CD4-positive, alpha-beta T cell treated with Interleukin-15 for 4 hours (primary cell): ENCODE measurements at regions not wholly inside any gene's neighbourhood (a gene's known extent, or its start where the extent isn't known, plus 50 kb on each side); places are given as distances from the start of the nearest gene placed in this dataset.
A peak's percentile ranks its signal among the peaks of the same experiment; 100 is the strongest.

Experiments
- DNase-seq: peaks from one replicate; pipeline ENCODE4 v3.0.0-alpha.2; 2020; ENCODE audit warnings: low spot score

DNA sequence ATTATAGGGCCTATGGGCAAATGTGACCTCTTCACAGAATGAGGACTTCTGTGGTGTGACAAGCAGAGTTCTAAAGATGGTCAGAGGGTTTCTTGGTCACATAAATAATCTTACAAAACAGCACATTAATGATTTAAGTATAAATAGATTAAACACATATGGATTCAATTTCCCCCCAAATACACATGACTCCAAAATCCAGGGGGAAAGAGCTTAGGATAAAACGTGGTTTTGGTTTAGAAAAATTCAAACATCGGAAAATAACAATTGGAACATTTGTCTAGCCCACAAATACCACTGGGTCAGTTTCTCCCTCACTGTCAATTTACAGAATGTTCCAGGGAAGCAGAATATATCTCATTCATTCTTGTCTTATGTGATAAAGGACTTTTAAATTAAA, 283.1 kb downstream of the COG6 start:
- no peak for DNase-seq

DNA sequence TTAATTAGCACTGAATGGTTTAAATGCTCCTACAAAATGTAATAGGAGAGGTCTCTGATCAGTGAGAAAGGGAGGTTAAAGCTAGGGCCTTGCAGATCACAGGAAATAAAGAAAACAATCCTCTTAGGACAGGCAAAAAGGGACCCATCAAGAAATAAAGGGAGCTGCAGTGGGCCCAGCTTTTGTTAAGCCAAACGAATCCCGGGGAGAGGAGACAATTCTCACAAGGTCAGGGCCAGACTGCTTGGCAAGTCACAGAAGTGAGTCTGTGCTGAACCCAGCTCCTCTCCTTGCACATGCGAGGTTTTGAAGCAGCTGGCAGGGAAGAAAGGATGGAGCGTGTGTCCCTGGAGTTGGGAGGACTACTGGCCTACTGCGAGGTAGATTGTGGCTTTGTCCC, 285.8 kb downstream of the COG6 start:
- no peak for DNase-seq

DNA sequence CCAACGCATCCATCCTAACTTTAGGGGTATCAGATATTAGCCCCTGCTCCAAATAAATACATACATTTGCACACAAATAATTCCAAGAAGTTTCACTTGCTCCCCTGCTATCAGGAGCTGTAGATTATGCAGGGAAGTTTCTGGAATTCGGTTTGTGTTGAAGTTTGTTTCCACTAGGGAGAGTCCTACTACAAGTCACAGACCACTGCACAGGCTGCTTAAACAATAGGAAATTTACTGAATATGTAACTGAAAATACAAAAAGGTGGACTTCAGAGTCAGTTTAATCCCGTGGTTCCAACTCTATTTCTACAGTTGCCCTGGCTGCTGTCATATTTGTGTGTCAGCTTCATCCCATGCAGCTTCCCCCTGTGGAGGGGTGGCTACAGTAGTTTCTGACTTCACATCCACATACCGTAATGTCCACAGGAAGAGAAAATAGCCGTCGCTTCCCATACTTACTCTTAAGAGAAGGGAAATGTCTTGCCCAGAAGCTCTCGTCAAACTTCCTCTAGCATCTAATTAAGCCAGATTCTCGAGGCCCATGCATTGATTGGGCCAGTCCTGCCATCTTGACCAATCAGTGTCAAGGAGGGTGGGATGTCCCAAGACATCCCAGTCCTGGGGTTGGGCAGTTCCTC, 286.6 kb downstream of the COG6 start:
- DNase-seq = no peak

DNA sequence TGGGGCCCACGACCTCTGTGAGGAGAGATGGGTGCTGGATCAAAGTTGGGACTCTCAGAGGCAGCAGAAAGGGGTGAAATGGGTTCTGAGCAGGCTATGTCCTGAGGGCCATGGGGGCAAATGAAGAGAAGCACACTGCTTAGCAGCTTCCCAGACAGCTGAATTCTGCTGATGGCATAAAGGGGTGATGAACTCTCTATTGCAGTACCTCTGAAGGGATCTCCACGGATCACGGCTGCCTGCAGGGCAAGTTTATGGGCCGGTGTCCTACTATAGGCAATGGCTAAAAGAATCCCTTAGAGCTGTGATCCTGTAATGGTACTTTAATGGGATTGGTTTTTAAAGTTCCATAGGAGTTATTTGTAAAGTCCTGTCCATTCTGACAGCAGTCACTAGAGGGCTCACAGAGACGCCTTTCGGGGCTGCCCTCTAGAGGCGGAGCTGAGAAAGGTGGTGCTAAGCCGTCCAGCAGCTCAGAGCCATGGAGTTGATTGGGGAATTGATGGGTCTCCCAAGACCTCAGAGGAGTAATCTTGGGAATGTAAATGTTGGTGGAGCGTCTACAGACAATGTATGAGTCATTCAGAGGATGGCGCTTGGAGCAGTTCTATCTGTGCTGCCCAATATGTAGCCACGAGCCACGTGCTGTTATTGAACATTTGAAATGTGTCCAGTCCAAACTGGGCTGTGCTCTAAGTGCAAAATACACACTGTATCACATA, 287.3 kb downstream of the COG6 start:
- peak; percentile 72 for DNase-seq

DNA sequence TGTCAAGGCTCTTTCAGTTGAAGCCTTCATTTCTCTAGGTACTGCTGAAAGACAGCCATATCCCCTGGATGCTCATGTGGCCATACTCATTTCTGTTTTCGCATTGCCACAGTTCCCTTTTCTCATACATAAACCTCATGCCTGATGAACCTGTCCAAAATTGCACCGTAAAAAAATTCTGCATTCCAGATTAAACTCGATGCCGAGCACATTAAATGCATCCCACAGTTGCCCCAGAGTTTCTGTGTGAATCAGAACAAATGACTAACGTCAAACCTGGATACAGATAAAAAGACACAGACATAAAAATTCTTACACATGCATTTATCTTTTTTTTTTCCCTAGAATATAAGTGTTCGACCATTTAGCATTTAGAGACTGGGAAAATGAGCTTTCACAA, 288.2 kb downstream of the COG6 start:
- no peak for DNase-seq

DNA sequence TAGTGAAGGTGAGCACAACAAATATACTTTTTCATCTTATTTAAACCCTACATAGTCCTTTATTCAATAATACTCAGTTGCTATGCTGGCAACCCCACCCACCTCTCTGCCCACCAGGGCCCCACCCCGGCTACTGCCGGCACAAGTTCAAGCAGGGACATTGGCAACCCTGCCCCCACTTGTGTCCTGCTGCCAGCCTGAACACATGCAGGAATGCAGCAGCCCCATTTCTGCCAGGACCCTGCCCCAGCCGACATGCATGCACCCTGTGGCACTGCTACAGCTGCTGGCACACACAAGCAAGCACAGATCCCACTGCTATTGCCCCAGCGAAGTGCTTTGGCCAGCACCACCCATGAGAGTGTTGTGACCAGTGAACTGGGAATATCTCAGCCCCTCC, 289.8 kb downstream of the COG6 start:
- DNase-seq = no peak

DNA sequence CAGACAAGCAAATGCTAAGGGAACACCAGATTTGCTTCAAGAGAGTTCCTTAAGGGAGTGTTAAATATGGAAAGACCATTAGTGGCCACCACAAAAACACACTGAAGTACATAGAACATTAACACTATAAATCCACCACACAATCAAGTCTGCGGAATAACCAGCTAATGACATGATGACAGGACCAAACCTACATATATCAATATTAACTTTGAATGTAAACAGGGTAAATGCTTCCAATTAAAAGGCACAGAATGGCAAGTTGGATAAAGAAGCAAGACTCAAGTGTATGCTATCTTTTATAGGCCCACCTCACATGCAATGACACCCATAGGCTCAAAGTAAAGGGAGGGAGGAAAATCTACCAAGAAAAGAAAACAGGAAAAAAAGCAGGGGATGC, 291.3 kb downstream of the COG6 start:
- DNase-seq = no peak

DNA sequence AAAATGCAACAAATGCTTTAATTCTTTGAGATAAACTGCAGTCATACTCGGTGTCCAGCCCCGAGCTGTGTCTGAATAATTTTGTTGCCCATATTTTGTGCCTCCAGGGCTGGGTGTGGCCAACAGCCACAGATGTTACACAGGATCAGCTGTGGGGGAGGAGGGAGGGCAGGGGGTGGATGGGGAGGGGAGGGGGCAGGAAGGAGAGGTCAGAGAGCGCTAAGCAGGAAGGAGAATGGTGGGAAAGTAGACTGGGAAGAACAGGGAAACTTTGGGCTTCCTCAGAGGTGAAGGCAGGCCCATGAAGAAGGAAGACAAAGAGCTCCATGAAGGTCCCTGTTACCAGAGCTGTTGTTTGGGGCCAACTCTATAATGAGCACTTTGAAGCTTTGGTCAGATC, 295.8 kb downstream of the COG6 start:
- no peak for DNase-seq

DNA sequence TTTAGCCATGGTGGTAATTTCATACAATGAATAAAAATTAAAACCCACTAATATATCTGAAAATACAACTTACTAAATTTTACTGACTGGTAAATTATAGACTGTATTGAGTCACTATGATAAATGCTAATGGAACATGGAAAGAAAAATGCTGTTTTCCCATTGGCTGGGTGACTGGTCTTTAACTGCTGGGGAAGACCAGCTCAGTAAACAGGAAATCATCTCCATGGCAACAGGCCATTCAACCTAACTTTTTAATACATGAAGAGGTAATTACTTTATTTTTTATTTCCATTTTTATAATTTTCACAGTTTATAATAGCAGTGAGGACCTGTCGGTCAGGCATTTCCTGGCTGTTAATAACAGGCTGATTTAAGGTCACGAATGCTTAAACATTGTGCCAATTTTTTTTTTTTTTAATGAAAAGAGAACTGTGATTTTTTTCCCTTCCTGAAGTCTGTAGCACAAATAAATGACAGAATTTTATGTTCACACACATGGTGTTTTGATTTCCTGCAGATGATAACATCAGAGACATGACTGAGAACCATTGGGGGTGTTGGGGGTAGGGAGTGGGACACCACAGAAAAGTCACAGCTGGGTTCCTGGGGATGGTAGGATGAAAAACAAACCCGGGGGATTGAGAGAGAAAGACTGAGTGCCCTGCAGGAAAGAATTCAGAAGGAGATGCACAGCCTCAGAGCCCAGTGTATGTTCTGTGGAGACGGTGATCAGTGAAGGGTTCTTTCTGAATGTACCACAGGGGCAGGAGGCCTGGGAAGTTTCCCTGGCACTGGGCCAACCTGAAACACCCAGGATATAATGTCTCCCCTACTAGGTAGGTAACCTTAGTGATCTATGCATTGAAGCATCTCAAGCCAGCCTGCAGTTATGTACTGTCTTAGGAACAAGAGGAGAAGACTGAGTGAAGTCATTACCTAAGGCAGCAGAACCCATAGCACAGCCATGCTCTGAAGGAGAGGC, 297.1 kb downstream of the COG6 start:
- DNase-seq = peak; percentile 39

DNA sequence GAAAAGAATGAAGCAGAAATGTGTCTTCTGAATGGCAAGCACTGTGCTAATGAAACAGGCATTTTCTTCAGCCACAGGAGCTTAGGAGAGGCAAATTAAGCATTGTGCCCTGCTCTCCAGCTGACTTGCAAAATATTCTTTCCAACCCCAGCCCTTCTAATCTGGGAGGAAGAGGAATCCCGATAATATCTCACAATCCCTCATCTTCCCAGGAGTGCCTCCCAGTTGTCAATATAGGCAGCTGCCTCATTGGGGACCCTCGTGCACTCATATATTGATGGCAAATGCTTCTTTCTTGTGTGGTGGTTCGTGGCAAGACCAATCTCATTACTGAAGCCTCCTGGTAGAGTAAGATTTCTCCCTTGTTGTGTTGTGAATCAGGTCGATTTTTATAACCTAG, 299.0 kb downstream of the COG6 start:
- DNase-seq = no peak

DNA sequence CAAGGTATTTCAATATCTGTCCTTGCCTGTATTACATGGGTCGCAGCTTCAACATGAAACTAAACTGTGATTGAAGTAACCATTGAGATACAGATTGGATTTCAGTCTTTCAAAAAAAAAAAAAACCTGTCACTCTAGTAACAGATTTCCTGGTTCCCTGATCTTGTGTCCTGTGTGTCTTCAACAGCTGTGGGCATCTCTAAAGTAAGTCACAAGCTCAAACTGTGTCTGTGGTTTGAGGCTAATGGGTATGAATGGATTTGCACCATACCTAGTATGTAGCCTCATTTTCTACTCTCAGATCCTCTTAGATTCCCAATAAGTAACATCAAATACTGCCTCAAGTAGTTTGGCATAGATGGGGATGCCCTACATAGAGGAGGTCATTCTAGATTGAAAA, 300.1 kb downstream of the COG6 start:
- DNase-seq = no peak

DNA sequence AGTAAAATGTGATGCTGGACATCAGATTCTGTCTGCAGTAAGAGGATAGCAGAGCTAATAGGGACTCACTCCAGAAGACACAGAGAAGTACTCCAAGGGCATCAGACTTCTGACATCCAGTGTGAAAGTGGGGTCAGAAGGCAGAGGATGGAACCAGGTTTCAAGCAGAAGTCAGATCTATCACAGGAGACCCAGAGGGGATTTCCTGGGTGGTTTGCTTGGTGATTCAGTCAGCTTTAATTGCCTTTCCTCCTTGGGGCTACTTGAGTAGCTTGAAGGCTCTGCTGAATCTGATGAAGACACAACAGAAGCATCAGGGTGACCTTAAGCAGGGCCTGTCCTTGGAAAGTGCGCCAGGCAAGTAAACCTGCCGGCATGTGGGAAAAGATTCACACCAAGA, 300.6 kb downstream of the COG6 start:
- DNase-seq = peak; percentile 44

DNA sequence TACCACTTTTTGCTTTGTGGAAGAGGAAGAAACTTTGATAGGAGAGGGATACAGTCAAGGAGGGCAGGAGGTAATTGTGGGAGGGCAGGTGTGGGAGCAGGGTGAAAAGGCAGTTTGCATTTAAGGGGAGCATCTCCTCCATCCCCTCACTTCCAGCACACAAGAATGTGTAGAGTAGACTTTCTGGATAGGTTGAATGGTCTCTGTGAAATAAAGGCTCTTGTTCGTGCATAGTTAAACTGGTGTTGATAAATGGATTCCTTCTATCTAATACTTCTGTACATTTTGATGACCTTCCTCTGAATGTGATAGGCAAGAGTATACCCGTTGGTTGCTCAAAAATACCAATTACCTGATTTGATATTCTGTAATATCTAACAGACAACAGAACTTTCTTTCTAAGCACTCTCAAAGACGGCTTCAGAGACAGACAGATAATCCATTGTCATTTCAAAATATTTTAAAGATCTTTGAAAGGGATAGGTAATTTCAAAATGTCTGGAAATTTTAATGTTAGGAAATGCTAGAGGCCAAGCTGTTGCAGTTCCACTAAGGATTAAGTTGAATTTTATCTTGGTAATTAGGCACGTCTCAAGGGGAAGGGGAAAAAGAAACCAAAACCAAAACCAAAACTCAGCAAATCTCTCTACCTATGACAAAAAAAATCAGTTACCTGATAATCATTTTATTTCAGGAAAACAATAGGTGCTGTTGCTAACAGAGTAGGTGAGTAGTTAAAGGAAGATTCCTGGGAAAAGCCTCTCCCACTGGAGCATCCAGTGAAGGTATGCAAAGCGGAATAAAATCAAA, 302.6 kb downstream of the COG6 start:
- peak; percentile 17 for DNase-seq

DNA sequence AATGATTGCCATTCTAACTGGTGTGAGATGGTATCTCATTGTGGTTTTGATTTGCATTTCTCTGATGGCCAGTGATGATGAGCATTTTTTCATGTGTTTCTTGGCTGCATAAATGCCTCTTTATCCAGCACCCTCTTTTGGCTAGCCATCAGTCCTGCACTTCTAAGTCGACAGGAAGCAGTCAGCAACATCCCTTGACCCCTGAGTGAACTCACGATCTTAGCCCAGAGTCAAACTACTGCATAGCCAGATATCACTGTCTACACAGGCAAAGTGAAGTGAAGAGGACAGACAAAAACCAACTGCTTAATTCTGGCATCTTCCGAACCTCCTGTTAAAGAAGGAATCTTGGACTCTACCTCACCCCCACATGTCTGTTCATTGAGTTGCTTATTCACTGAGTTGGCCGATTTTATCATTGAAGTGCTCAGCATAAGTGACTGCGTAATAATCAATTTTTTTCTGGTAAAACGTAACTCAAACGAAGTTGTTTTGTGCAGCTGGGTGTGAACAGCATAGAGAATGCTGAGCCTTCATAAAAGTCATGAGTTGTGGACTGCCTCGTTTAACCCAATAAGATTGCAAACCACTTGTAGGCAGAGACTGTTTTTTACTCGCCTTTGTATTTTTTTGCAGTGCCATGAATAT, 304.2 kb downstream of the COG6 start:
- no peak for DNase-seq

DNA sequence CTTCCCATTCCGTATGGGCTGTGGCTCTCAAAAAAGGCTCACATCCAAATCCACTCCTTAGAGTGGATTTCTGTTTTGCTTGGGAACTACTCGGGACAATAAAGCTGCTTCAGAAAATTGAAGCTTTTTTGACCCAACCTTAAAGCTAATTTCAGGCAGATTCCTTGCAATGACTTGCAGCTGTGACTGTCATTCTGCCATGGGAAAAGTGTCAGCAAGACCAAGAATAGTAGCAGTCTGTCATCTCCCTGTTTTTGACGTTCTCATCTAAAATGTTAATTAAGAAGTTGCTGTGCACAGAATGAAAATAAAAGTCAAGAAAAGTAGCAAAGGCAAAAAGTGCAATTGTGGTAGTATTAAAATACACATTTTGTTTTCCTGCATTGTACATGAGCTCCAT, 304.7 kb downstream of the COG6 start:
- DNase-seq = no peak

DNA sequence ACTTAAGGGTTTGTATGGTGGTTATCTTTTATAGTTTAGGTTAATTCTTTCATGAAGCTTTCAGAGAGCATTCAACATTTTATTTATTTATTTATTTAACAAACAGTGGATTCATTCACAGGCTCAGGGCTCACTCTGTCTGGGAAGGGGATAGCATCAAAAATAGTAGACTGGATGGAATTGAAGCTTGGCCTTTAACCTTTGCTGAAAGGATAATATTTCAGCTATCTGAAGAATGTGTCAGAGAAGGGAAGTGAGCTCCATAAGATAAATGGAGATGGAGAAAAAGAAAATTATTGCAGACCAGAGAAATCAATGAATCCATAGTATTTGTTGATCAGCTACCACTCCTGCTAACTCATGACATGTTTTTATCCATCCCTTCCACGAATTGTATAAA, 305.6 kb downstream of the COG6 start:
- no peak for DNase-seq

DNA sequence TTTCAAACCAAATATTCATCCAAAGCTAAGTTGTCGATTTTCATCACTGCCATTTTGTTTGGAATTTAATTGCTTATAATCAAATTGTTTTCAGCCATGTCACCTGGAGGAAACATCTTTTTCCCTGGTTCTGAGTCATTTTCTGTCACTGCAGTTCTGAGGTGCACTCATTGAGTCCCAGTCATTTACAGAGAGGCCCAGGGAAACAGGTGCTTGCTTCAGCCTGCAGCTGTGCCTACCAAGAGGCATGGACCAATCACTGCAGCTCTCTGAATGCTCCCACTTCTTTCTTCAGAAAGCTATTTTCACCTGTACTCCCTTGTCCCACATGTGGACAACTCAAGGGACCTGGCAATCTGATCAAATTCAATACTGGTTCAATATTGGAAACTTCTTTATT, 308.1 kb downstream of the COG6 start:
- no peak for DNase-seq

DNA sequence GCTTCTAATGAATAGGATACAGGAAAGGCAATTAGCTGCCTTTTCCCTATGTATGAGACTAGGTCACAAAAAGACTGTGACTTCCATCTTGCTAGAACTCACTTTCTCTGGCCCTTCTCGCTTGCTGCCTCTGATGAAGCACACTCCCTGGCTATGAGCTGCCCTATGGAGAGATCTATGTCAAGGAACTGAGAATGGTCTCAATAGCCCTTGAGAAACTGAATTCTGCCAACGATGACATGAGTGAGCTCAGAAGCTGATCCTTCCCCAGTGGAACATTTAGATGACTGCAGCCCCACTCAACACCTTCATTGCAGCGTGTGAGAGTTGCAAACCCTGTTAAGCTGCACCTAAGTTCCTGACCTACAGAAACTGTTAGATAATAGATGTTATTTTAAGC, 309.8 kb downstream of the COG6 start:
- no peak for DNase-seq

DNA sequence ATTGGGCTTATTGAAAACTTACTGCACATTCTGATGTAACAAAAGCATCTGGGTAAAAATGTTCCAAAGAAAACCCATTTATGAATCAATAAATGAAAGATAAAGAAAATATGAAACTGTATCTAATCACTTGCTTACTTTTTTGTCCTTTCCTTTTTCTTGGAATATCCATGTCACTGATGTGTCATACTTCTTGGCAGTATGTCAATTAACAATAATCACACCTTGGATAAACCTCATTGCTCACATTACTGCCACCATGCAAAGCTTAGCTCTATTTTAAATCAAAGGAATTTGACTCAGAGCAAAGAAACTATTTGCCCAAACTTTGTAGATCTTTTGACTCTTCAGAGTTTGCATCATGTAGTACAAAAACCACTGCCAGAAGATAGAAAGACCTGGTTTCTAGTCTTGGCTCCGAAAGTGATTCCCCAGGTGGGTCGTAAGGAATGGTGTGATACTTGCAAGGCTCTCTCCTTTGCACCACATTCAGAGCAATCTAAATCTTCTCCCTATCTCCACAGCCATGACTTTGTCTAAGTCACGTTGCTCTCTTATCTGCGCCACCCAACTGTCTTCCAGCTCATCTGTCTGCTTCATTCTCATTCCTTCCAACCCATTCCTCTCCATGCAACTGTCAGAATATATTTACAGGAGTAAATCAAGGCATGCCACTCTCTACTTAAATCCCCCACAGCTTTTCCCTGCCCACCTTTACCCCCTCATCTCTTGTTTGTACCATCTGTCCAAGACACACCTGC, 311.9 kb downstream of the COG6 start:
- no peak for DNase-seq

DNA sequence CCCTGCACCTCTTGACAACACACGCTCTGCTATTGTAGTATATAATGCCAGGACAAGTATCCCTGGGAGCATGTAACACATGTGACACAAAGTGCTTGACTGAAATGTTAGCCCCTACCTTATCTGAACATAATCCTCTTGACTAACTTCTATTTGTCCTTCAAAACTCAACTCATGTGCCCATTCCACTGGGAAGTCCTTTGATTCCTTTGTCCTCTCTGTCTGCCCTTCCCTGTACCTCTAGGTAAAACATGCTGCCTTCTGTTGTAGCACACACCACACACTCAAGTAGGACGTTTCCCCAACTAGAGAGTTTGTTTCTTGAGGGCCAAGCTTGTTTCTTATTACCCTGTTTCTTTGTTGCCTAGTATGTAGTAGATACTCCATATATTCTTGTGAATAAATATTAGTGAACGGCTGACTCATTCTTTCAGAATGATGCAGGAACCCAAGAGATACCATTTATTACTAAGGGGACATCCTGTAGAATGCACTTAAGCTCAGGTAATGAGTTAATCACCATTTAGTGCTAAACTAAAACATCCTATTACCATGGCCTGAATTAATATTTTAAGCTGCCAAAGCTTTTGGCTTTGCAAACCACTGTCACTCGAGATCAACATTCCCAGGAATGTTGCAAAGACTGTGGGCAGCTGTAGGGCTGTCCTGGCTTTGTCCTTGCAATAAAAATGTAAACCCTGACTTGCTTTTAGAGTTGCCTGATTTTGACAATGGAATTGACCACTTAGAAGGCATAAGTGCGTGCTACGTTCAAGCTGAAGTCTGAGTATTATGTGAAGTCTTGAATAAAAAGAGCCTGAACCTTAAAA, 313.4 kb downstream of the COG6 start:
- DNase-seq = no peak
